ENCODE measurements at regions not wholly inside any gene's neighbourhood (a gene's known extent, or its start where the extent isn't known, plus 50 kb on each side); places are given as distances from the start of the nearest gene placed in this dataset.
A peak's percentile ranks its signal among the peaks of the same experiment; 100 is the strongest.

DNA sequence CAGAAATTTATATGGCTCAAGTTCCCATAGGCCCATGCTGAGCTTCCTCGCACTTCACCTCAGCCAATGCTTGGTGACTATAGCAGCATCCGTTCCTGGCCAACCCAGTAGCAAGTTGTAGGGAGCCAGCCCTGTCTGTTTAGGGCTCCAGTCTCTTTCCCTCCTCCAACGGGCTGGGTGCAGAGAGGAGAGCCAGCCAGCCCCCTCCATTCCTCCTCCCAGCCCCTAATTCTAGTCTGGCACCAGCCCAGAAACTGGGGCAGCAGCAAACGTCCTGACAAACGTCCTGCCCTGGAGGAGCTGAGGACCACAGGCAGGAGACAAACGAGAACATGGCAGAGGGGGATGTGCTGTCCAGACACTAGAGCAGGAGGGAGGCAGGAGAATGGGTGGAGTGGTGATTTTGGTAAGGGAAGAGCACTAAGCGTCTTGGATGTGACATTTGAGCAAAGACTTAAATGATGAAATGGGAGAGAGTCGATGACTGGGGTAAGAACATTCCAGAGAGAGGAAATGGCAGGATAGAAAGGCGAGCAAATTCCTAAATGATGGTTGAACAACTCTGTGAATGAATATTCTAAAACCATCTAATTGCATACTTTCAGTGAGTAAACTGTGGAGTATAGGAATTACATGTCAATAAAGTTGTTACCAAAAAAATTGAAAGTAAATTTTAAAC, 222.5 kb upstream of the DAPK1 start:
- Histone ChIP-seq H3K4me3 (ENCODE audit: low read depth, low read length) (no peak overlapping the region), H3K27me3 (ENCODE audit: control insufficient read depth, insufficient read depth, low read length) (no peaks in the 10 kb centered on the region), H3K9me3 (ENCODE audit: control insufficient read depth, insufficient read depth, low read length) (no peaks in the 10 kb centered on the region), H3K27ac (ENCODE audit: low read depth, low read length) (peak overlapping the region; percentile 13)
- CTCF ChIA-PET, result no interaction called here
- POLR2A ChIA-PET, result no interaction called here
- TF ChIP-seq, protein P1, sequence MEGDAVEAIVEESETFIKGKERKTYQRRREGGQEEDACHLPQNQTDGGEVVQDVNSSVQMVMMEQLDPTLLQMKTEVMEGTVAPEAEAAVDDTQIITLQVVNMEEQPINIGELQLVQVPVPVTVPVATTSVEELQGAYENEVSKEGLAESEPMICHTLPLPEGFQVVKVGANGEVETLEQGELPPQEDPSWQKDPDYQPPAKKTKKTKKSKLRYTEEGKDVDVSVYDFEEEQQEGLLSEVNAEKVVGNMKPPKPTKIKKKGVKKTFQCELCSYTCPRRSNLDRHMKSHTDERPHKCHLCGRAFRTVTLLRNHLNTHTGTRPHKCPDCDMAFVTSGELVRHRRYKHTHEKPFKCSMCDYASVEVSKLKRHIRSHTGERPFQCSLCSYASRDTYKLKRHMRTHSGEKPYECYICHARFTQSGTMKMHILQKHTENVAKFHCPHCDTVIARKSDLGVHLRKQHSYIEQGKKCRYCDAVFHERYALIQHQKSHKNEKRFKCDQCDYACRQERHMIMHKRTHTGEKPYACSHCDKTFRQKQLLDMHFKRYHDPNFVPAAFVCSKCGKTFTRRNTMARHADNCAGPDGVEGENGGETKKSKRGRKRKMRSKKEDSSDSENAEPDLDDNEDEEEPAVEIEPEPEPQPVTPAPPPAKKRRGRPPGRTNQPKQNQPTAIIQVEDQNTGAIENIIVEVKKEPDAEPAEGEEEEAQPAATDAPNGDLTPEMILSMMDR (IDR thresholded peaks at IDR 0.05; ENCODE audit: low read depth, low read length), result no peak
- no peak for DNase-seq (ENCODE audit: low read depth, low spot score)

DNA sequence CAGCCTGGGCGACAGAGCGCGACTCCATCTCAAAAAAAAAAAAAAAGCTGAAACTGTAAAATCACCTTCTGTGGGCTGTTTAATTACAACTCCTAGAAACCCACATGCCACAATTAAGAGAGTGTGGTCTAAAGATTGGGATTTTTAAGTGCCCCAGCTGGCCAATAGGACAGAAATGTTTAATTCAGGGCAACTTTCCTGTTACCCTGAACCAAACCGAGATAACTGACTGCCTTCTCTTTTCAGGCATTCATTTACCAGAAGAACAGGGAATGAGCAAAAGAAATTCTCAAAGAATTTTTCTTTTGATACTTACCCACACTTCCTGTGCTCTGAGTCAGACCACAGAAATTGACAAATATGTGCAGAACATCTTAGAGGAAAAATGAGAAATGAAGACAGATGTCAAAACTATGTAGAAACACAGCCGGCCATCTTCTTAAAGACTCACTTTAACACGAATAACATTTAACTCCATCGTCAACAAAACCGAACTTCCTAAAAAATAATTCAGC, 221.3 kb upstream of the DAPK1 start:
- TF ChIP-seq, protein P1 (IDR thresholded peaks at IDR 0.05; ENCODE audit: low read depth, low read length), result no peak
- no peak overlapping the region for H3K4me3 ChIP-seq (ENCODE audit: low read depth, low read length)
- ChIA-PET POLR2A (no interaction called here), CTCF (no interaction called here)
- no peak overlapping the region for H3K27ac ChIP-seq (ENCODE audit: low read depth, low read length)
- H3K9me3 ChIP-seq (ENCODE audit: control insufficient read depth, insufficient read depth, low read length), result no peaks in the 10 kb centered on the region
- no peak for DNase-seq (ENCODE audit: low read depth, low spot score)
- no peaks in the 10 kb centered on the region for H3K27me3 ChIP-seq (ENCODE audit: control insufficient read depth, insufficient read depth, low read length)

GRCh38 chr9:87276851-87277261, 220.8 kb upstream of the DAPK1 start:
- no peak overlapping the region for H3K27ac ChIP-seq (ENCODE audit: low read depth, low read length)
- TF ChIP-seq, protein P1 (IDR thresholded peaks at IDR 0.05; ENCODE audit: low read depth, low read length), result no peak
- DNase-seq (ENCODE audit: low read depth, low spot score), result no peak
- CTCF ChIA-PET, result no interaction called here
- no peak overlapping the region for H3K4me3 ChIP-seq (ENCODE audit: low read depth, low read length)
- POLR2A ChIA-PET, result no interaction called here
- H3K9me3 ChIP-seq (ENCODE audit: control insufficient read depth, insufficient read depth, low read length), result no peaks in the 10 kb centered on the region
- H3K27me3 ChIP-seq (ENCODE audit: control insufficient read depth, insufficient read depth, low read length), result no peaks in the 10 kb centered on the region

GRCh38 chr9:87277346-87277745, 220.3 kb upstream of the DAPK1 start:
- CTCF ChIA-PET, result no interaction called here
- H3K9me3 ChIP-seq (ENCODE audit: control insufficient read depth, insufficient read depth, low read length), result no peaks in the 10 kb centered on the region
- no peaks in the 10 kb centered on the region for H3K27me3 ChIP-seq (ENCODE audit: control insufficient read depth, insufficient read depth, low read length)
- H3K27ac ChIP-seq (ENCODE audit: low read depth, low read length), result no peak overlapping the region
- POLR2A ChIA-PET, result no interaction called here
- H3K4me3 ChIP-seq (ENCODE audit: low read depth, low read length), result no peak overlapping the region
- TF ChIP-seq, protein P1 (IDR thresholded peaks at IDR 0.05; ENCODE audit: low read depth, low read length), result no peak
- no peak for DNase-seq (ENCODE audit: low read depth, low spot score)

DNA sequence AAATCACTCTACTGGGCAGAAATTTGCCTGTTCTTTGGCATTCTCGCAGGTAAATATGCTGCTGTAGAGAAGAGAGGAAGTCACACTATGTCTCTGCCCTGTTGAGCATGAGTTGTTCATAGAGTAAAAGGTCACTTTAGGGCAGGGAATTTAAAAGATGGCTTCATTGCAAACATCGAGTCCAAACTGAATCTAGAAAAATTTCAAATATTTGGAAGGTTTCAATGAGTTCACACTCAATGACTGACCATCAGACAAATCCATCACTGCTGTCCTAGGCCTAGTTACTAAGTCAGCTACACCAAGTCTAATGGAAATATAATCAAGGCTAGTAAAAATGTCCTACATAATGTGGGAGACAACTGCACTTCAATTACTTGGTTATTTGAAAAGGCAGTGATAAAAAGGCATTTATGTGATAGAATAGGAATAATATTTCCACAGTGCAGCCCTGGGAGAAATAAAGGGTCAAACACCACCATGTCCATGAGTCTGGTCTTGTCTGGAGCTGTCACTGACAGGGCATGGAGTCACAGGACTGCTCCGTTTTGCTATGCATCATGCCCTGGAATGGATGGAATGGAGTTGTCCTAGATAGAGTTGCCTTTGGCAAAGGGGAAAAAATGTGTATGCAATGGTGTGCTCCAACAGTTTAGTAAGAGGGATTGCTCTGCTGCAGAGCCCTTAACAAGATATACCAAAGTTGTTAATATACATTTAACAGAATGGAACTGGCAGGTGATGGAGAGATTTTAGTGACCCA, 218.5 kb upstream of the DAPK1 start:
- CTCF ChIA-PET, result interaction anchor here (1.1 kb wide), 1 partner anchor 845 kb away, joined by 3 read pairs; no protein-coding TSS in a partner anchor
- no peaks in the 10 kb centered on the region for H3K27me3 ChIP-seq (ENCODE audit: control insufficient read depth, insufficient read depth, low read length)
- POLR2A ChIA-PET, result no interaction called here
- TF ChIP-seq, protein P1 (IDR thresholded peaks at IDR 0.05; ENCODE audit: low read depth, low read length), result no peak
- H3K9me3 ChIP-seq (ENCODE audit: control insufficient read depth, insufficient read depth, low read length), result no peaks in the 10 kb centered on the region
- H3K4me3 ChIP-seq (ENCODE audit: low read depth, low read length), result no peak overlapping the region
- DNase-seq (ENCODE audit: low read depth, low spot score), result no peak
- no peak overlapping the region for H3K27ac ChIP-seq (ENCODE audit: low read depth, low read length)
